Fibroblast of lung (primary cell): ENCODE measurements at regions not wholly inside any gene's neighbourhood (a gene's known extent, or its start where the extent isn't known, plus 50 kb on each side); places are given as distances from the start of the nearest gene placed in this dataset.

Experiments used
- DNase-seq, 2 donors: peaks; one replicate each; pipeline versions ENCODE4 v3.0.0 to v3.0.0-alpha.2; 2010; ENCODE audit warnings: low read depth in 2 of 2
- H2AFZ ChIP-seq: 2 replicates; pipeline ENCODE4 v1.5.1; 2012; ENCODE audit warnings: low read length, control low read depth, inconsistent platforms
- H3K27ac ChIP-seq: 2 replicates; pipeline ENCODE4 v1.5.1; 2011; ENCODE audit warnings: low read length, control low read depth; ENCODE audit not compliant: insufficient read depth
- H3K27me3 ChIP-seq: 2 replicates; pipeline ENCODE4 v1.5.1; 2011; ENCODE audit warnings: mild to moderate bottlenecking, low read length; ENCODE audit not compliant: control insufficient read depth, insufficient read depth
- H3K36me3 ChIP-seq: 2 replicates; pipeline ENCODE4 v1.5.1; 2011; ENCODE audit warnings: low read length; ENCODE audit not compliant: control insufficient read depth, insufficient read depth
- H3K4me1 ChIP-seq: 2 replicates; pipeline ENCODE4 v1.5.1; 2011; ENCODE audit warnings: low read length; ENCODE audit not compliant: control insufficient read depth, insufficient read depth; ENCODE audit errors: extremely low read depth
- H3K4me2 ChIP-seq: 2 replicates; pipeline ENCODE4 v1.5.1; 2011; ENCODE audit warnings: low read length, control low read depth; ENCODE audit not compliant: insufficient read depth; ENCODE audit errors: extremely low read depth
- H3K4me3 ChIP-seq, 4 experiments: fragments of 200-600 bp in 1 of 4; sonication (generic) in 1 of 4; replicated peaks in 1 of 4; 2 replicates each; pipeline ENCODE4 v1.5.1; 2011 to 2016; ENCODE audit warnings: low read length in 4 of 4, low read depth in 3 of 4, mild to moderate bottlenecking in 3 of 4, control low read depth in 2 of 4, inconsistent platforms in 1 of 4, mixed read lengths in 1 of 4; ENCODE audit not compliant: insufficient read depth in 1 of 4; ENCODE audit errors: control extremely low read depth in 1 of 4
- H3K79me2 ChIP-seq: 2 replicates; pipeline ENCODE4 v1.5.1; 2012; ENCODE audit warnings: mild to moderate bottlenecking, low read length, inconsistent platforms; ENCODE audit not compliant: control insufficient read depth, insufficient read depth
- H3K9ac ChIP-seq: 2 replicates; pipeline ENCODE4 v1.5.1; 2011; ENCODE audit warnings: mild to moderate bottlenecking, low read length, control low read depth; ENCODE audit not compliant: insufficient read depth
- H3K9me3 ChIP-seq: 2 replicates; pipeline ENCODE4 v1.5.1; 2012; ENCODE audit warnings: low read depth, low read length; ENCODE audit not compliant: control insufficient read depth, insufficient read depth
- H4K20me1 ChIP-seq: 2 replicates; pipeline ENCODE4 v1.5.1; 2011; ENCODE audit warnings: low read length; ENCODE audit not compliant: control insufficient read depth, insufficient read depth; ENCODE audit errors: extremely low read depth
- EZH2 ChIP-seq: IDR thresholded peaks from 2 replicates; pipeline ENCODE4 v1.5.1; 2012; ENCODE audit warnings: low read length, control low read depth, mild to moderate bottlenecking; ENCODE audit errors: missing control alignments
- TF ChIP-seq, protein P1 (sequence below), 2 donors: IDR thresholded peaks in 1 of 2; conservative IDR thresholded peaks in 1 of 2; 1 replicate in 1 of 2; 2 replicates in 1 of 2; pipeline ENCODE4 v1.5.1; 2011 to 2012; ENCODE audit warnings: low read length in 2 of 2, control low read depth in 1 of 2, inconsistent platforms in 1 of 2, low read depth in 1 of 2, mild to moderate bottlenecking in 1 of 2

DNA sequence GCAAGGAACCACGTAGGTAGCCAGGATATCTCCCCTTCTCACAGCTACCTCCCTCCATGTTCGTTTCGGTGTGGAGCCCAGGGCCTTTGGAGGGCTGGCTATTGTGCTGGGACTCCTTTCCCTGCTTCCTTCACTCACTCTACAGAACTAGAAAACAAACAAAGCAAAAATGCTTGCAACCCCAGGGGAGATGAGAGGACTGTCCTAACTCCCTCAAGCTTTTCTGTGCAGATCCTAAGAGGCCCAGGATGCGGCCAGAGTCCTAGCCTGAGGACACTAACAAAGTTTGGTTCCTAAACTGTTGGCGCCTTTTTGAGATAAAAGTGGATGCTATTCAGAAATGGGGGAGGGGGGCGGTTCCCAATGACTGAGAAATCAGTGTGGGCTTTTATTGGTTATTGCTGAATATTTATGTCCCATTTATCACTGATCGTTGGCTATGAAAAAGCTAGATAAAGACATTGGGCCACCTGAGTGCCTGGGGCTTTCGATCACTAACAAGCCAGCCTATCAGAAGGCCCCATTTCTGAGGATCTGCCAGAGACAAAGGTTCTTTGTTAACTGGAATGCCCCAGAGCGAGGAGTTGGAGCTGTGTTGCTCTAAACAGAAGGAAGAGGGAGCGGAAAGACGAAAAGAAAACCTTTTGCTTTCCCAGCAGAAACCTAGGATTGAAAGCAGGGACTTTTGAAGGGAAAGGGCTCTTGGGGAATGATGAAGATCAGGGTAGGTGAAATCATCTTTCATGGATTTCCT lies 95.2 kb upstream of the EGR2 start:
- H3K36me3 ChIP-seq, result no peaks in the 10 kb centered on the region
- H3K9me3 ChIP-seq, result no peaks in the 10 kb centered on the region
- no peak overlapping the region for H3K4me2 ChIP-seq
- no peak overlapping the region for H2AFZ ChIP-seq
- TF ChIP-seq EZH2, result no peak
- TF ChIP-seq, protein P1, sequence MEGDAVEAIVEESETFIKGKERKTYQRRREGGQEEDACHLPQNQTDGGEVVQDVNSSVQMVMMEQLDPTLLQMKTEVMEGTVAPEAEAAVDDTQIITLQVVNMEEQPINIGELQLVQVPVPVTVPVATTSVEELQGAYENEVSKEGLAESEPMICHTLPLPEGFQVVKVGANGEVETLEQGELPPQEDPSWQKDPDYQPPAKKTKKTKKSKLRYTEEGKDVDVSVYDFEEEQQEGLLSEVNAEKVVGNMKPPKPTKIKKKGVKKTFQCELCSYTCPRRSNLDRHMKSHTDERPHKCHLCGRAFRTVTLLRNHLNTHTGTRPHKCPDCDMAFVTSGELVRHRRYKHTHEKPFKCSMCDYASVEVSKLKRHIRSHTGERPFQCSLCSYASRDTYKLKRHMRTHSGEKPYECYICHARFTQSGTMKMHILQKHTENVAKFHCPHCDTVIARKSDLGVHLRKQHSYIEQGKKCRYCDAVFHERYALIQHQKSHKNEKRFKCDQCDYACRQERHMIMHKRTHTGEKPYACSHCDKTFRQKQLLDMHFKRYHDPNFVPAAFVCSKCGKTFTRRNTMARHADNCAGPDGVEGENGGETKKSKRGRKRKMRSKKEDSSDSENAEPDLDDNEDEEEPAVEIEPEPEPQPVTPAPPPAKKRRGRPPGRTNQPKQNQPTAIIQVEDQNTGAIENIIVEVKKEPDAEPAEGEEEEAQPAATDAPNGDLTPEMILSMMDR (conservative IDR thresholded peaks at IDR 0.05 in 1 of 2, IDR thresholded peaks at IDR 0.05 in 1 of 2; ENCODE audit: low read depth in 1 of 2, low read length in 2 of 2), result no peak
- no peaks in the 10 kb centered on the region for H3K27me3 ChIP-seq
- no peak overlapping the region for H3K9ac ChIP-seq
- H3K4me1 ChIP-seq, result peaks cover 3% of the 10 kb centered on the region
- DNase-seq, result no peak
- H3K79me2 ChIP-seq, result no peaks in the 10 kb centered on the region
- H3K27ac ChIP-seq, result no peak overlapping the region
- no peaks in the 10 kb centered on the region for H4K20me1 ChIP-seq
- H3K4me3 ChIP-seq, result no peak overlapping the region

DNA sequence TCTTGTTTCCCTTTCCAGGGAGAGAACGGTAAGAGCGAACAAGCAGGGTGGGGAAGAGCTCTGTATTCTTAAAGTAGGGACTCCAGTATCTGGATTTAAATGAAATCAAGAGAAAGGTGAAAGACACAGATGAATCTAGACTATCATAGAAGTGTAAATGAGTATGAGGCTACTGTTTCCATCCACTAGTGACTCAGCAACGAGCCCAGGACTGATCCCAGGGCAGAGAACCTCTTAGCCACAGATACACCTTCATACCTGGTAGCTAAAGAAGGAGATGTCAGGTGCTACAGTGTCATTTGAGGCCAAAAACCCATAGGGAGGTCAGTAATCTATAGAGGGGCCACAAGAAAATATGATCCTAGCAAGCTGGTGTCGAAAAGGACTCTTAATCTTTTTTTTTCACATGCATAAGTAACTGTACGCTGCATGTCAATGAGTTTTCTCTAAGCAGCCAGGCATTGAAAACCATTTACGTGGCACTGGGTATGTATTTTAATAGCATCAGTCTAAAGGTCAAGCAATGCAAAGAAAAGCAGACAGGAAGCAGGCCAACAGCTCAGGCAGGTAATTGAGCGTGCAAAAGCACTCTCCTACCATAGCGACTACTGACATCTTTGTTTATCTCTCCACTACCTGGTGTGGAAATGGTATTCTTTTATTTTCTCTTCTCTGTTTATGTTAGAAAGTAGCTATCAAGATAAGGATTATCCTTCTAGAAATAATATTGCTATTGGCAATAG lies 91.5 kb upstream of the EGR2 start:
- Histone ChIP-seq H3K9me3 (no peaks in the 10 kb centered on the region), H3K4me2 (no peak overlapping the region), H3K9ac (no peak overlapping the region), H3K27ac (no peak overlapping the region), H3K36me3 (no peaks in the 10 kb centered on the region), H4K20me1 (no peaks in the 10 kb centered on the region), H3K79me2 (no peaks in the 10 kb centered on the region), H3K4me3 (no peak overlapping the region), H3K27me3 (no peaks in the 10 kb centered on the region), H3K4me1 (no peaks in the 10 kb centered on the region), H2AFZ (no peak overlapping the region)
- TF ChIP-seq EZH2, result no peak
- TF ChIP-seq, protein P1 (conservative IDR thresholded peaks at IDR 0.05 in 1 of 2, IDR thresholded peaks at IDR 0.05 in 1 of 2; ENCODE audit: low read depth in 1 of 2, low read length in 2 of 2), result no peak
- no peak for DNase-seq

DNA sequence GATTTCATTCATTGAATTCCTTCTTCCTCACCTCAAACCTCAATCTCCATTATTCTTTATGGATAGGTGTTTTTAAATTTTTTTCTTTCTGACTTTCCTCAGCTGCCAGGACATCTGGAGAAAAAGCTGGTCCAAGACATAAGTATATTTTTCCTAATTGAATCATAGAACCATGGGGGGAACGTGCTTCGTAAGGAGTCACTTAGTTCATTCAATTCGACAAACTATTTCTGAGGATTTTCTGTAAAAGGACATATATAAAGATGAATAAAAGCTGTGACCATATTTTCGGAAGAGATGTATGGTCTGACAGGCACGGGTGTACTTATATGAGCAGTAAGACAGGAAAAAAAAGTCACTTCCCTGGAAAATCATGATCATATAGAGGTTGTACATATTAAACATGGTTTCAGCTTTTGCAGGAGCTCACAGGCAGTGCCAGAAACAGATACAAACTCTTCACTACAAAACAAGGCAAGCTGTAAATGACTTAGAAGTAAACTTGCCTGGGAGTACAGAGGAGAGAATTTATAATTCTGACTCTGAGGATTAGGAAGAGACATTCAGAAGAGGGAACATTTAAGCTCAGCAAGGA lies 88.2 kb upstream of the EGR2 start:
- Histone ChIP-seq H3K36me3 (no peaks in the 10 kb centered on the region), H3K4me2 (no peak overlapping the region), H3K27ac (no peak overlapping the region), H3K27me3 (no peaks in the 10 kb centered on the region), H3K4me3 (no peak overlapping the region), H3K9ac (no peak overlapping the region), H2AFZ (no peak overlapping the region), H3K4me1 (no peaks in the 10 kb centered on the region), H4K20me1 (no peaks in the 10 kb centered on the region), H3K9me3 (no peaks in the 10 kb centered on the region), H3K79me2 (no peaks in the 10 kb centered on the region)
- no peak for DNase-seq
- TF ChIP-seq, protein P1 (conservative IDR thresholded peaks at IDR 0.05 in 1 of 2, IDR thresholded peaks at IDR 0.05 in 1 of 2; ENCODE audit: low read depth in 1 of 2, low read length in 2 of 2), result no peak
- TF ChIP-seq EZH2, result no peak
